ENCODE measurements at regions not wholly inside any gene's neighbourhood (a gene's known extent, or its start where the extent isn't known, plus 50 kb on each side); places are given as distances from the start of the nearest gene placed in this dataset.
A peak's percentile ranks its signal among the peaks of the same experiment; 100 is the strongest.

DNA sequence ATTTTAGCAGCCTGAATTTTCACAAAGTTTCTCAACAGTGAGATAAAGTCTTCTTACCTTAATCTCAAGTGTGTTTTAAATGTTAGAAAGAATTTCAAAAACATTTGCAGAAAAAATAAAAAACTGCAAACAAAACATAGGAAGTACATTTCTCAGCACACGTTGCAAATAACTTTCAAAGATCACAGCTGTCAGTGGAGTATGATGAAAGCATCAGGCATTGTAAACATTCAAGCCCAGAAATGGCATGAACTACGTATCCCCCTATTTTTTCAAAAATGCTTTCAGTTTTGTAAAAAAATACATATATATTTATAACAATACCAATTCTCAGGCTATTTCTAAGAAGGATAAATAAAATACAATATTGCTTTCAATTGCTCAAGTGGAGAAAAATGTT is 320.6 kb upstream of the TFPI start:
- CTCF ChIA-PET = no interaction called here
- H3K4me3 ChIP-seq (ENCODE audit: insufficient read depth, low read depth, low read length) = no peak overlapping the region
- H3K18ac ChIP-seq (ENCODE audit: low read depth, low read length) = no peak overlapping the region
- no peak overlapping the region for H2BK120ac ChIP-seq (ENCODE audit: low read depth, low read length)
- ATAC-seq (ENCODE audit: low read depth) (no peak), DNase-seq (peak; percentile 2)
- no peak overlapping the region for H3K56ac ChIP-seq (ENCODE audit: extremely low read depth, insufficient read depth, low read length)
- intact Hi-C loops (cut with micrococcal nuclease) (no loop called here), in situ Hi-C loops (cut with MboI; ENCODE audit: low sequenced_read_pairs) (no loop called here), dilution Hi-C loops (cut with HindIII; ENCODE audit: low sequenced_read_pairs, unreplicated experiment) (no loop called here)
- H3K9me1 ChIP-seq (ENCODE audit: insufficient read depth, low read length) = no peaks in the 10 kb centered on the region
- H4K20me1 ChIP-seq (ENCODE audit: insufficient read depth, low read length) = no peaks in the 10 kb centered on the region
- no peak overlapping the region for H4K5ac ChIP-seq (ENCODE audit: low read depth, low read length)
- no peak overlapping the region for H3K23ac ChIP-seq (ENCODE audit: low read depth, low read length)
- H3K4ac ChIP-seq (ENCODE audit: low read depth, low read length) = no peak overlapping the region
- H3K36me3 ChIP-seq (ENCODE audit: control insufficient read depth, insufficient read depth, low read length) = no peaks in the 10 kb centered on the region
- H3K27ac ChIP-seq (ENCODE audit: insufficient read depth, low read length) = no peak overlapping the region
- no peak overlapping the region for H2BK5ac ChIP-seq (ENCODE audit: low read depth, low read length, poor library complexity, severe bottlenecking)
- H3K9ac ChIP-seq (ENCODE audit: low read depth, low read length) = no peak overlapping the region
- H2BK15ac ChIP-seq (ENCODE audit: low read depth, low read length) = no peak overlapping the region
- no peak overlapping the region for H4K8ac ChIP-seq (ENCODE audit: low read depth in 2 of 2, low read length in 2 of 2)
- H2AFZ ChIP-seq (replicated peaks; ENCODE audit: low read length, poor library complexity) = no peak overlapping the region
- H2BK20ac ChIP-seq (ENCODE audit: low read depth, low read length) = no peak overlapping the region
- no peak overlapping the region for H2AK9ac ChIP-seq (replicated peaks; ENCODE audit: low read depth, low read length, poor library complexity)
- no peaks in the 10 kb centered on the region for H3K9me3 ChIP-seq (ENCODE audit: control insufficient read depth, insufficient read depth, low read length)
- H4K91ac ChIP-seq (ENCODE audit: insufficient read depth, low read depth, low read length) = no peak overlapping the region
- no peaks in the 10 kb centered on the region for H3K79me1 ChIP-seq (ENCODE audit: low read depth in 1 of 2, low read length in 2 of 2)
- H3K27me3 ChIP-seq (ENCODE audit: control insufficient read depth, insufficient read depth, low read length) = no peaks in the 10 kb centered on the region
- H3K4me2 ChIP-seq (ENCODE audit: low read depth, low read length) = no peak overlapping the region
- POLR2A ChIA-PET (ENCODE audit: unreplicated experiment) = no interaction called here
- TF ChIP-seq MAFK (IDR thresholded peaks at IDR 0.05; ENCODE audit: low read depth, low read length) (no peak), MAZ (IDR thresholded peaks at IDR 0.05; ENCODE audit: borderline replicate concordance, low read depth, low read length) (no peak), NFE2L2 (IDR thresholded peaks at IDR 0.05; ENCODE audit: low read depth, low read length) (no peak), FOS (IDR thresholded peaks at IDR 0.05; ENCODE audit: low read depth, low read length) (no peak), CHD1 (IDR thresholded peaks at IDR 0.05; ENCODE audit: low read depth, low read length) (no peak), POLR2A (IDR thresholded peaks at IDR 0.05; ENCODE audit: low read depth, low read length) (no peak)
- TF ChIP-seq, protein P1, sequence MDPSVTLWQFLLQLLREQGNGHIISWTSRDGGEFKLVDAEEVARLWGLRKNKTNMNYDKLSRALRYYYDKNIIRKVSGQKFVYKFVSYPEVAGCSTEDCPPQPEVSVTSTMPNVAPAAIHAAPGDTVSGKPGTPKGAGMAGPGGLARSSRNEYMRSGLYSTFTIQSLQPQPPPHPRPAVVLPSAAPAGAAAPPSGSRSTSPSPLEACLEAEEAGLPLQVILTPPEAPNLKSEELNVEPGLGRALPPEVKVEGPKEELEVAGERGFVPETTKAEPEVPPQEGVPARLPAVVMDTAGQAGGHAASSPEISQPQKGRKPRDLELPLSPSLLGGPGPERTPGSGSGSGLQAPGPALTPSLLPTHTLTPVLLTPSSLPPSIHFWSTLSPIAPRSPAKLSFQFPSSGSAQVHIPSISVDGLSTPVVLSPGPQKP (IDR thresholded peaks at IDR 0.05; ENCODE audit: borderline replicate concordance, low read depth, low read length) = no peak
- WGBS, 2 experiments (ENCODE audit: extremely low coverage in 2 of 2, insufficient read length in 1 of 2) = no CpG with 5 or more reads among the region's 2 CpGs
- BruUV-seq (replicated peaks) = no TSS peak
- no peaks in the 10 kb centered on the region for H3K4me1 ChIP-seq (ENCODE audit: control insufficient read depth, insufficient read depth, low read length)
- no peak overlapping the region for H3K14ac ChIP-seq (replicated peaks; ENCODE audit: low read depth, low read length)
- H2AK5ac ChIP-seq (ENCODE audit: low read depth, low read length) = no peak overlapping the region
